GM21576 (cell line): ENCODE measurements at regions not wholly inside any gene's neighbourhood (a gene's known extent, or its start where the extent isn't known, plus 50 kb on each side); places are given as distances from the start of the nearest gene placed in this dataset.

Experiments
- ATAC-seq: cut with Tn5 transposase; IDR thresholded peaks from one replicate; pipeline ENCODE4 v1.9.1; 2021; ENCODE audit warnings: mild to moderate bottlenecking, moderate library complexity; ENCODE audit not compliant: unreplicated experiment

GRCh38 chr6:12576389-12576788, 140.2 kb upstream of the PHACTR1 start:
- ATAC-seq = no peak

- ATAC-seq = no peak
Measured at GRCh38 chr6:12577124-12577850, 139.3 kb upstream of the PHACTR1 start.

GRCh38 chr6:12578097-12578496, 138.5 kb upstream of the PHACTR1 start:
- ATAC-seq = no peak

GRCh38 chr6:12578751-12579150, 137.8 kb upstream of the PHACTR1 start:
- ATAC-seq = no peak

- no peak for ATAC-seq
Measured at GRCh38 chr6:12580290-12580689, 136.3 kb upstream of the PHACTR1 start.

GRCh38 chr6:12582421-12583110, 134.0 kb upstream of the PHACTR1 start:
- ATAC-seq = no peak

GRCh38 chr6:12584631-12585405, 131.7 kb upstream of the PHACTR1 start:
- no peak for ATAC-seq

GRCh38 chr6:12585497-12585958, 131.0 kb upstream of the PHACTR1 start:
- no peak for ATAC-seq

GRCh38 chr6:12586721-12587480, 129.7 kb upstream of the PHACTR1 start:
- no peak for ATAC-seq

- no peak for ATAC-seq
Measured at GRCh38 chr6:12590901-12591300, 125.7 kb upstream of the PHACTR1 start.

GRCh38 chr6:12592634-12593033, 123.9 kb upstream of the PHACTR1 start:
- ATAC-seq = no peak

- ATAC-seq = no peak
Measured at GRCh38 chr6:12593771-12594529, 122.6 kb upstream of the PHACTR1 start.

GRCh38 chr6:12594530-12594893, 122.1 kb upstream of the PHACTR1 start:
- no peak for ATAC-seq

GRCh38 chr6:12595161-12595811, 121.3 kb upstream of the PHACTR1 start:
- ATAC-seq = peak; percentile 59

GRCh38 chr6:12596731-12597130, 119.8 kb upstream of the PHACTR1 start:
- ATAC-seq = no peak

GRCh38 chr6:12598919-12599318, 117.6 kb upstream of the PHACTR1 start:
- no peak for ATAC-seq

- no peak for ATAC-seq
Measured at GRCh38 chr6:12601881-12602280, 114.7 kb upstream of the PHACTR1 start.

GRCh38 chr6:12602342-12602741, 114.2 kb upstream of the PHACTR1 start:
- no peak for ATAC-seq

GRCh38 chr6:12602951-12603672, 113.5 kb upstream of the PHACTR1 start:
- ATAC-seq = no peak
